IMR-90 (cell line): ENCODE measurements at regions not wholly inside any gene's neighbourhood (a gene's known extent, or its start where the extent isn't known, plus 50 kb on each side); places are given as distances from the start of the nearest gene placed in this dataset.

Experiments
- ATAC-seq: fragments of 200-7000 bp; cut with Tn5 transposase; 2 replicates; pipeline ENCODE4 v1.9.1; 2020; ENCODE audit warnings: low read depth, mild to moderate bottlenecking, moderate library complexity
- BruUV-seq: library from RNA; stranded (reverse); fragments of 400-500 nt; replicated peaks from 2 replicates; lab custom pipeline; 2021; lab: Mats Ljungman, UMichigan
- CTCF ChIA-PET: fragments of 300-600 bp; formaldehyde crosslinking; extraction: SDS; loops from one replicate; lab custom pipeline; 2021; ENCODE audit warnings: antibody characterized with exemption; lab: Yijun Ruan, JAX
- POLR2A ChIA-PET: fragments of 300-600 bp; sonication (Branson Sonifier 250); formaldehyde crosslinking; loops from one replicate; lab custom pipeline; 2022; ENCODE audit warnings: antibody characterized with exemption; ENCODE audit not compliant: unreplicated experiment; lab: Charles Lee
- DNase-seq: peaks from one replicate; pipeline ENCODE4 v3.0.0; 2013
- H2AFZ ChIP-seq: replicated peaks from 2 replicates; pipeline ENCODE3; 2013; ENCODE audit warnings: low read length, mild to moderate bottlenecking; ENCODE audit not compliant: poor library complexity
- H2AK5ac ChIP-seq: 2 replicates; pipeline ENCODE4 v1.6.1; 2013; ENCODE audit warnings: low read depth, low read length, inconsistent platforms
- H2AK9ac ChIP-seq: replicated peaks from 2 replicates; pipeline ENCODE3; 2013; ENCODE audit warnings: mild to moderate bottlenecking, low read depth, low read length, moderate library complexity; ENCODE audit not compliant: poor library complexity
- H2BK120ac ChIP-seq: 2 replicates; pipeline ENCODE4 v1.6.1; 2013; ENCODE audit warnings: low read depth, low read length, inconsistent platforms
- H2BK15ac ChIP-seq: 3 replicates; pipeline ENCODE4 v1.6.1; 2013; ENCODE audit warnings: low read depth, low read length, inconsistent platforms
- H2BK20ac ChIP-seq: 2 replicates; pipeline ENCODE4 v1.6.1; 2013; ENCODE audit warnings: low read depth, mild to moderate bottlenecking, inconsistent platforms, low read length, moderate library complexity
- H2BK5ac ChIP-seq: 2 replicates; pipeline ENCODE4 v1.6.1; 2013; ENCODE audit warnings: mild to moderate bottlenecking, low read depth, low read length, inconsistent platforms; ENCODE audit not compliant: poor library complexity, severe bottlenecking
- H3K14ac ChIP-seq: replicated peaks from 2 replicates; pipeline ENCODE4 v1.6.1; 2013; ENCODE audit warnings: low read depth, low read length, inconsistent platforms
- H3K18ac ChIP-seq: 2 replicates; pipeline ENCODE4 v1.6.1; 2013; ENCODE audit warnings: low read depth, low read length, control low read depth
- H3K23ac ChIP-seq: 2 replicates; pipeline ENCODE4 v1.6.1; 2013; ENCODE audit warnings: low read depth, low read length, inconsistent platforms
- H3K27ac ChIP-seq: 2 replicates; pipeline ENCODE4 v1.5.1; 2013; ENCODE audit warnings: mild to moderate bottlenecking, control low read depth, low read length; ENCODE audit not compliant: insufficient read depth
- H3K27me3 ChIP-seq: 2 replicates; pipeline ENCODE4 v1.6.1; 2013; ENCODE audit warnings: low read length; ENCODE audit not compliant: control insufficient read depth, insufficient read depth
- H3K36me3 ChIP-seq: 2 replicates; pipeline ENCODE4 v1.6.1; 2013; ENCODE audit warnings: low read length, mixed read lengths; ENCODE audit not compliant: control insufficient read depth, insufficient read depth
- H3K4ac ChIP-seq: 2 replicates; pipeline ENCODE4 v1.6.1; 2013; ENCODE audit warnings: low read depth, low read length, inconsistent platforms
- H3K4me1 ChIP-seq: 2 replicates; pipeline ENCODE4 v1.6.1; 2013; ENCODE audit warnings: low read length, mixed read lengths; ENCODE audit not compliant: control insufficient read depth, insufficient read depth
- H3K4me2 ChIP-seq: 2 replicates; pipeline ENCODE4 v1.6.1; 2013; ENCODE audit warnings: low read depth, mild to moderate bottlenecking, control low read depth, low read length, moderate library complexity
- H3K4me3 ChIP-seq: 2 replicates; pipeline ENCODE4 v1.5.1; 2013; ENCODE audit warnings: low read depth, mild to moderate bottlenecking, control low read depth, low read length, moderate library complexity; ENCODE audit not compliant: insufficient read depth
- H3K56ac ChIP-seq: 2 replicates; pipeline ENCODE4 v1.6.1; 2013; ENCODE audit warnings: low read length, inconsistent platforms; ENCODE audit not compliant: insufficient read depth; ENCODE audit errors: extremely low read depth
- H3K79me1 ChIP-seq, 2 experiments: 2 replicates each; pipeline ENCODE4 v1.6.1; 2013; ENCODE audit warnings: low read length in 2 of 2, inconsistent platforms in 1 of 2, low read depth in 1 of 2
- H3K9ac ChIP-seq: 2 replicates; pipeline ENCODE4 v1.6.1; 2013; ENCODE audit warnings: low read depth, low read length, control low read depth
- H3K9me1 ChIP-seq: 2 replicates; pipeline ENCODE4 v1.6.1; 2013; ENCODE audit warnings: low read length, inconsistent platforms; ENCODE audit not compliant: insufficient read depth
- H3K9me3 ChIP-seq: 2 replicates; pipeline ENCODE4 v1.6.1; 2013; ENCODE audit warnings: low read length; ENCODE audit not compliant: control insufficient read depth, insufficient read depth
- H4K20me1 ChIP-seq: 2 replicates; pipeline ENCODE4 v1.6.1; 2013; ENCODE audit warnings: low read length, inconsistent platforms; ENCODE audit not compliant: insufficient read depth
- H4K5ac ChIP-seq: 2 replicates; pipeline ENCODE4 v1.6.1; 2013; ENCODE audit warnings: mild to moderate bottlenecking, low read depth, low read length, control low read depth
- H4K8ac ChIP-seq, 2 experiments: 2 replicates each; pipeline ENCODE4 v1.6.1; 2013; ENCODE audit warnings: low read depth in 2 of 2, low read length in 2 of 2, control low read depth in 1 of 2, inconsistent platforms in 1 of 2
- H4K91ac ChIP-seq: 2 replicates; pipeline ENCODE4 v1.6.1; 2013; ENCODE audit warnings: low read depth, low read length, inconsistent platforms; ENCODE audit not compliant: insufficient read depth
- BHLHE40 ChIP-seq: fragments of 150-350 bp; IDR thresholded peaks from 2 replicates; pipeline ENCODE4 v1.6.1; 2016; ENCODE audit warnings: mild to moderate bottlenecking, low read depth, low read length
- CEBPB ChIP-seq: IDR thresholded peaks from 2 replicates; pipeline ENCODE4 v1.6.1; 2012; ENCODE audit warnings: low read depth, low read length, improper control_type of control experiment
- CHD1 ChIP-seq: IDR thresholded peaks from 2 replicates; pipeline ENCODE4 v1.6.1; 2012; ENCODE audit warnings: low read depth, low read length, improper control_type of control experiment
- CTCF ChIP-seq: conservative IDR thresholded peaks from 2 replicates; pipeline ENCODE4 v1.5.1; 2012; ENCODE audit warnings: mild to moderate bottlenecking, low read depth, low read length, improper control_type of control experiment
- ELK1 ChIP-seq: fragments of 150-350 bp; IDR thresholded peaks from 2 replicates; pipeline ENCODE4 v1.6.1; 2016; ENCODE audit warnings: low read depth, mild to moderate bottlenecking, low read length, moderate library complexity, borderline replicate concordance
- FOS ChIP-seq: fragments of 150-350 bp; IDR thresholded peaks from 2 replicates; pipeline ENCODE4 v1.6.1; 2016; ENCODE audit warnings: low read depth, low read length
- MAFK ChIP-seq: IDR thresholded peaks from 2 replicates; pipeline ENCODE4 v1.6.1; 2012; ENCODE audit warnings: low read depth, low read length, improper control_type of control experiment
- MAZ ChIP-seq: IDR thresholded peaks from 2 replicates; pipeline ENCODE4 v1.6.1; 2012; ENCODE audit warnings: low read depth, mild to moderate bottlenecking, low read length, improper control_type of control experiment, moderate library complexity, borderline replicate concordance
- MXI1 ChIP-seq: IDR thresholded peaks from 2 replicates; pipeline ENCODE4 v1.6.1; 2012; ENCODE audit warnings: low read depth, mild to moderate bottlenecking, low read length, moderate library complexity, borderline replicate concordance
- NFE2L2 ChIP-seq: fragments of 150-350 bp; IDR thresholded peaks from 2 replicates; pipeline ENCODE4 v1.6.1; 2016; ENCODE audit warnings: low read depth, mild to moderate bottlenecking, low read length
- POLR2A ChIP-seq: IDR thresholded peaks from 2 replicates; pipeline ENCODE4 v1.6.1; 2012; ENCODE audit warnings: mild to moderate bottlenecking, low read depth, low read length
- RAD21 ChIP-seq: IDR thresholded peaks from 2 replicates; pipeline ENCODE4 v1.6.1; 2012; ENCODE audit warnings: low read length, improper control_type of control experiment
- RCOR1 ChIP-seq: IDR thresholded peaks from 2 replicates; pipeline ENCODE4 v1.6.1; 2012; ENCODE audit warnings: mild to moderate bottlenecking, low read length, improper control_type of control experiment; ENCODE audit not compliant: insufficient replicate concordance
- RFX5 ChIP-seq: IDR thresholded peaks from 2 replicates; pipeline ENCODE4 v1.8.0; 2012; ENCODE audit warnings: low read depth, mild to moderate bottlenecking, low read length, moderate library complexity
- SMC3 ChIP-seq: fragments of 150-350 bp; IDR thresholded peaks from 2 replicates; pipeline ENCODE4 v1.6.1; 2016; ENCODE audit warnings: low read depth, mild to moderate bottlenecking, antibody characterized with exemption, low read length, moderate library complexity
- USF2 ChIP-seq: fragments of 150-350 bp; IDR thresholded peaks from 2 replicates; pipeline ENCODE4 v1.6.1; 2017; ENCODE audit warnings: mild to moderate bottlenecking, antibody characterized with exemption, low read length, low read depth
- WGBS, 2 experiments: methylation state at CpG; one replicate each; pipeline versions ENCODE4 v1.1.5 to v1.1.7; 2013; ENCODE audit warnings: missing lambda C conversion rate in 2 of 2; ENCODE audit not compliant: insufficient read length in 1 of 2; ENCODE audit errors: extremely low coverage in 2 of 2; 5-methylcytosine and 5-hydroxymethylcytosine counted together
- dilution Hi-C: fragments of 300-500 bp; cut with HindIII; formaldehyde crosslinking; loops from one replicate; pipeline ENCODE4 v1.14.3; 2018; ENCODE audit warnings: low sequenced_read_pairs; ENCODE audit not compliant: unreplicated experiment
- in situ Hi-C: fragments of 300-500 bp; cut with MboI; formaldehyde crosslinking; loops from 3 replicates; pipeline ENCODE4 v1.14.3; 2019; ENCODE audit warnings: low sequenced_read_pairs, inconsistent platforms, mixed read lengths
- intact Hi-C: fragments of 100-400 bp; cut with micrococcal nuclease; formaldehyde crosslinking; loops from 2 replicates; pipeline ENCODE4 v1.10.0; 2022

GRCh38 chr6:143005816-143006215 lies 54.9 kb upstream of the AIG1 start:
- Histone ChIP-seq H2BK120ac (no peak overlapping the region), H3K9me3 (no peaks in the 10 kb centered on the region), H3K9me1 (no peaks in the 10 kb centered on the region), H2BK5ac (no peak overlapping the region), H3K4me2 (no peak overlapping the region), H4K8ac (no peak overlapping the region), H2AFZ (no peak overlapping the region), H3K4ac (no peak overlapping the region), H3K56ac (no peak overlapping the region), H4K91ac (no peak overlapping the region), H2AK9ac (no peak overlapping the region), H3K79me1 (no peaks in the 10 kb centered on the region), H3K18ac (no peak overlapping the region), H3K36me3 (no peaks in the 10 kb centered on the region), H4K20me1 (no peaks in the 10 kb centered on the region), H2AK5ac (no peak overlapping the region), H4K5ac (no peak overlapping the region), H3K14ac (no peak overlapping the region), H3K4me1 (no peaks in the 10 kb centered on the region), H3K27ac (no peak overlapping the region), H2BK20ac (no peak overlapping the region), H3K27me3 (peaks cover 5% of the 10 kb centered on the region), H3K23ac (no peak overlapping the region), H3K9ac (no peak overlapping the region), H3K4me3 (no peak overlapping the region), H2BK15ac (no peak overlapping the region)
- intact Hi-C loops (no loop called here), in situ Hi-C loops (no loop called here), dilution Hi-C loops (no loop called here)
- no TSS peak for BruUV-seq
- ATAC-seq = no peak
- DNase-seq = no peak
- CTCF ChIA-PET = no interaction called here
- POLR2A ChIA-PET = no interaction called here
- WGBS, 2 experiments = no CpG with 5 or more reads among the region's 4 CpGs
- TF ChIP-seq MAFK (no peak), RAD21 (no peak), SMC3 (no peak), FOS (no peak), CHD1 (no peak), USF2 (no peak), MAZ (no peak), RCOR1 (no peak), ELK1 (no peak), BHLHE40 (no peak), MXI1 (no peak), CTCF (no peak), NFE2L2 (no peak), CEBPB (no peak), RFX5 (no peak), POLR2A (no peak)
